OCI-LY7 (cell line): ENCODE measurements at regions not wholly inside any gene's neighbourhood (a gene's known extent, or its start where the extent isn't known, plus 50 kb on each side); places are given as distances from the start of the nearest gene placed in this dataset.

Experiments used
- EZH2phosphoT487 ChIP-seq: fragments of 200-600 bp; sonication (generic); IDR thresholded peaks from 2 replicates; pipeline ENCODE4 v1.6.1; 2018; ENCODE audit warnings: low read depth, borderline replicate concordance, mild to moderate bottlenecking, mixed run types, antibody characterized with exemption, low read length, moderate library complexity, mixed read lengths
- TF ChIP-seq, protein P1 (sequence below): fragments of 200-600 bp; sonication (generic); conservative IDR thresholded peaks from 2 replicates; pipeline ENCODE4 v1.5.1; 2014; ENCODE audit warnings: mild to moderate bottlenecking, antibody characterized with exemption, low read length, moderate library complexity, mixed read lengths

DNA sequence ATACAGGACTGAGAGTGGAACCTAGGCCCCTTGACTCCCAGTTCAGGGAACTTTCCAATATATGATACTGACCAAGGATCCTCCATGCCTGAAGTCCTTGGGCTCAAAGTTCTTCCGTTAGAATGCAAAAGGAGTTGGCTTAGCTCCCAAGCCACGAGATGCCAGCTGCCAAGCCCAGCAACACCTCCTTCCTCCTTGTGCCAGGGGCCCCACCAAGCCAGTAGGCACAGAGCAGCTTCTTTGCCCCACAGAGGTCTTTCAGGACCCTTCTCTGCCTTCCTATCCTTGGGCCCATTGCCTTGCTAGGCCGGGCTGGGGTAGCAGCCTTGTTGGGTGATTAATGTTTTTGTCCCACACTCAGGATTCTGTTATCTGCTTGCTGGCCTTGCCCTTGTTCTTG is 105.6 kb downstream of the EFNB1 start:
- TF ChIP-seq, protein P1, sequence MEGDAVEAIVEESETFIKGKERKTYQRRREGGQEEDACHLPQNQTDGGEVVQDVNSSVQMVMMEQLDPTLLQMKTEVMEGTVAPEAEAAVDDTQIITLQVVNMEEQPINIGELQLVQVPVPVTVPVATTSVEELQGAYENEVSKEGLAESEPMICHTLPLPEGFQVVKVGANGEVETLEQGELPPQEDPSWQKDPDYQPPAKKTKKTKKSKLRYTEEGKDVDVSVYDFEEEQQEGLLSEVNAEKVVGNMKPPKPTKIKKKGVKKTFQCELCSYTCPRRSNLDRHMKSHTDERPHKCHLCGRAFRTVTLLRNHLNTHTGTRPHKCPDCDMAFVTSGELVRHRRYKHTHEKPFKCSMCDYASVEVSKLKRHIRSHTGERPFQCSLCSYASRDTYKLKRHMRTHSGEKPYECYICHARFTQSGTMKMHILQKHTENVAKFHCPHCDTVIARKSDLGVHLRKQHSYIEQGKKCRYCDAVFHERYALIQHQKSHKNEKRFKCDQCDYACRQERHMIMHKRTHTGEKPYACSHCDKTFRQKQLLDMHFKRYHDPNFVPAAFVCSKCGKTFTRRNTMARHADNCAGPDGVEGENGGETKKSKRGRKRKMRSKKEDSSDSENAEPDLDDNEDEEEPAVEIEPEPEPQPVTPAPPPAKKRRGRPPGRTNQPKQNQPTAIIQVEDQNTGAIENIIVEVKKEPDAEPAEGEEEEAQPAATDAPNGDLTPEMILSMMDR = no peak
- no peak for TF ChIP-seq EZH2phosphoT487
